NT2/D1 (cell line): ENCODE measurements at regions not wholly inside any gene's neighbourhood (a gene's known extent, or its start where the extent isn't known, plus 50 kb on each side); places are given as distances from the start of the nearest gene placed in this dataset.

Source experiments
- SUZ12 ChIP-seq: IDR thresholded peaks from 2 replicates; pipeline ENCODE4 v1.6.1; 2011; ENCODE audit not compliant: insufficient read length, insufficient read depth; ENCODE audit errors: extremely low read depth
- ZNF274 ChIP-seq: IDR thresholded peaks from 2 replicates; pipeline ENCODE4 v1.6.1; 2011; ENCODE audit warnings: mild to moderate bottlenecking, low read depth, low read length

DNA sequence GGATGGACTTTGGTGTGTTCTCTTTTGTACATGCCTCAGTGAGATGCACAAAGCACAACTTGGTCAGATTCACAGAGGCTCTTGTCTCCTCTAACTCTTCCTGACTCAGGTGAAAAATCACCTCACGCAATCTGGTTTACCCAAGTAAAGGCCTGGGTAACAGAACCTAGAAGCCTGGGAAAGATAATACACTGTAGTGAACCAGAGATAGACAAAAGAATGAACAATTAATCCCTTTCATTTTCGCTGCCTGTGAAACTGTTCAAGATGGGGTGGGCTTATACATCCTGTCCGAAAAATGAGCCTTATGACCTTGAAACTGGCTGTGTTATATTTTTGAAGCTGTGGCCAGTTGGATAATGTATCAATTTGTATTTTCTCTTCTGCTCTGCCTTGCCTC, 678.9 kb upstream of the TEX47 start:
- no peak for TF ChIP-seq ZNF274
- TF ChIP-seq SUZ12 = no peak
